ENCODE measurements at regions not wholly inside any gene's neighbourhood (a gene's known extent, or its start where the extent isn't known, plus 50 kb on each side); places are given as distances from the start of the nearest gene placed in this dataset.
A peak's percentile ranks its signal among the peaks of the same experiment; 100 is the strongest.

DNA sequence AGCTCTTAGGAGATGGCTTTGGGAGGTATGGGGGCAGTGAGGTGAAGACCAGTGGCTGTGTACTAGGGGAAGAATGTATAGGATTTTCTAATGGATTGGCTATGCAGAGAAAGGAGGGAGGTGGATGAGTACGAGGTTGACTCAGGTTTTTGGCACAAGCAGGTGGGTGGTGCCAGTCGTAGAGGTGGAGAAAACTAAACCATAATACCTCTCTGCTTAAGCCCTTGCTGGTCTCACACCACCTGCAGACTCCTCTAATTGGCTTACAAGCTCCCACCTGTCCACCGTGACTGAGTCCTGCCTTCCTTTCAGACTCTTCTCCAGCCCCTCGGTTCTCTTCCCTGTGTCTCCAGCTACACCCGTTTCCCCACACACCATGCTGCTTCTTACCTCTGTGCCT, 521.7 kb upstream of the CLINT1 start:
- no peak overlapping the region for H3K4me3 ChIP-seq (ENCODE audit: low read depth, low read length)
- no peak for TF ChIP-seq CTCF (IDR thresholded peaks at IDR 0.05; ENCODE audit: insufficient read depth, low read depth, low read length)
- DNase-seq (ENCODE audit: low read depth): no peak

DNA sequence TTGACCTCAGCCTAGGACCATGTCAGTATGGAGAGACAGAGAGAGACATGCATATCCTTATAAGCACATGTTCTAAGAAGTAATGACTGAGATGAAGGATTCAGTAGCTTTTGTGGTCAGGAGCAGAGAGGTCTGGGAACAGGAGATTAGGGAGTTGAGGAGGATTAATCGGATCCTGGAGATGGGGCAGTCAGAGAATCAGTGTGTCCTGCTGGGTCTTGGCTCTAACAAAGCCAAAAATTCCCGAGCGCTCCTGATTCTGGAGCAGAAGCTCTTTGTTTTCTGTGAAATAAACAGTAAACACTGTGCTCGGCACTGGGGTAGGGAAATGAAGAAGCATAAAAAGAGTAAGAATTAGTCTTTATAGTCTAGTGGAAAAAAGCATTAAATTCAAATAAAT, 520.0 kb upstream of the CLINT1 start:
- TF ChIP-seq CTCF (IDR thresholded peaks at IDR 0.05; ENCODE audit: insufficient read depth, low read depth, low read length): no peak
- no peak for DNase-seq (ENCODE audit: low read depth)
- H3K4me3 ChIP-seq (ENCODE audit: low read depth, low read length): no peak overlapping the region

GRCh38 chr5:158376679-158377078, 517.7 kb upstream of the CLINT1 start:
- no peak for DNase-seq (ENCODE audit: low read depth)
- no peak for TF ChIP-seq CTCF (IDR thresholded peaks at IDR 0.05; ENCODE audit: insufficient read depth, low read depth, low read length)
- H3K4me3 ChIP-seq (ENCODE audit: low read depth, low read length): no peak overlapping the region

DNA sequence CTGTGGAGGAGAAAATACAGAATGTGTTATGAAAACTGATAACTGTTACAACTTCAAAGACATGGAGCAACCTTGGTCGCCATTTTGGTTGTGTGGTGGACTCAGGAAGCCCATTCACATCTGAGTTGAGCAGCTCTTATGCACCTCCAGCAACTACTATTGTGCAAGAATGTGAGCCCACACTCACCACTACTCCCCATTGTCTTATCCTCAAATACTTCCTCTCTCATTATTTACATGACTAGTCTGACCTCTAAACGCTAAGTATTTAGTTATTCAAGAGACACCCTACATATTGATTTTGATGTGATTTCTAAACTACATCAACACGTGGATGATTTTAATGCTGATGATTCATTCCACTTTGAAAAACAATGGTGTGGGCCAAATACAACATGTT, 516.6 kb upstream of the CLINT1 start:
- peak; percentile 14 for DNase-seq (ENCODE audit: low read depth)
- no peak for TF ChIP-seq CTCF (IDR thresholded peaks at IDR 0.05; ENCODE audit: insufficient read depth, low read depth, low read length)
- H3K4me3 ChIP-seq (ENCODE audit: low read depth, low read length): no peak overlapping the region

DNA sequence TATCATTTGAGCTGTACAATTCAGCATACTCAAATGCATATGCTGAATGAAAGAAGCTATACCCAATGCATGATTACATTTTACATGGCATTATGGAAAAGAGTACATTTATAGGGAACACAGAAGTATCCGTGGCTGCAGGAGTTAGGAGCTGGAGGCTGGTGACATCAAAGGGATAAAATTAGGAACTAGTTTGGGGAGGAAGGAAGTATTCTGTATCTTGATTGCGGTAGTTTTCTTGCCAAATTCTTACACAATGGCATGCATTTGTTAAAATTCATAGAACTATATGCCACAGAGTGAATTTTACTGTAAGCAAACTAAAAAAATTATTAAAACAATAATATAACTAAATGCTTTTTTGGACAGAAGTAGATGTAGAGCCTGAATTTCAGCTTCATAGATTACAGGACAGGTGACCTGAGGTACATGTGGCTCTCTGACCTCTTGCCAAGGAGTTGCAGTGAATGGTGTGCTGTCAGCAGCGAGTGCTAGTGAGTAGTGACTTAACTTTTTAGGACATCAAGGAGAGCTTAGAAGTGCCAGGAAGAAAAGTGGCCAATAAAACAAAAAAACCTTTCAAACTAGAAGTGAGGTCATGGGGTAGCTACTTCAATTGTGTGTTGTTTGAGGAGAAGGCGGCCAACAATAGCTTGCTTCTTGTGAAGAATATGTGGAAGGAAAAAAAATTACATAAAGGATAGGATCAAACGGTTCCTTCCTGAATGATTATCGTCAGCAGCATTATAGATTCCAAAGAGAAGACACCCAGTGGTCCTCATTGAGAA, 514.9 kb upstream of the CLINT1 start:
- no peak for DNase-seq (ENCODE audit: low read depth)
- TF ChIP-seq CTCF (IDR thresholded peaks at IDR 0.05; ENCODE audit: insufficient read depth, low read depth, low read length): no peak
- H3K4me3 ChIP-seq (ENCODE audit: low read depth, low read length): no peak overlapping the region

- no peak for TF ChIP-seq CTCF (IDR thresholded peaks at IDR 0.05; ENCODE audit: insufficient read depth, low read depth, low read length)
- H3K4me3 ChIP-seq (ENCODE audit: low read depth, low read length): no peak overlapping the region
- no peak for DNase-seq (ENCODE audit: low read depth)
These were observed 510.3 kb upstream of the CLINT1 start for GRCh38 chr5:158369241-158369640.

GRCh38 chr5:158368686-158369085, 509.7 kb upstream of the CLINT1 start:
- no peak for TF ChIP-seq CTCF (IDR thresholded peaks at IDR 0.05; ENCODE audit: insufficient read depth, low read depth, low read length)
- H3K4me3 ChIP-seq (ENCODE audit: low read depth, low read length): no peak overlapping the region

More at GRCh38 chr5:158368686-158369085, 509.7 kb upstream of the CLINT1 start:
- no peak for DNase-seq (ENCODE audit: low read depth)
